HG03025 (cell line): ENCODE measurements at regions not wholly inside any gene's neighbourhood (a gene's known extent, or its start where the extent isn't known, plus 50 kb on each side); places are given as distances from the start of the nearest gene placed in this dataset.

ENCODE experiments used
- ATAC-seq: cut with Tn5 transposase; IDR thresholded peaks from one replicate; pipeline ENCODE4 v1.9.1; 2021; ENCODE audit warnings: mild to moderate bottlenecking, moderate library complexity; ENCODE audit not compliant: unreplicated experiment, low FRiP score

GRCh38 chr3:194215392-194215791, 79.4 kb downstream of the HES1 start:
- ATAC-seq: no peak

- no peak for ATAC-seq
Measured at GRCh38 chr3:194218646-194219453, 82.9 kb downstream of the HES1 start.

DNA sequence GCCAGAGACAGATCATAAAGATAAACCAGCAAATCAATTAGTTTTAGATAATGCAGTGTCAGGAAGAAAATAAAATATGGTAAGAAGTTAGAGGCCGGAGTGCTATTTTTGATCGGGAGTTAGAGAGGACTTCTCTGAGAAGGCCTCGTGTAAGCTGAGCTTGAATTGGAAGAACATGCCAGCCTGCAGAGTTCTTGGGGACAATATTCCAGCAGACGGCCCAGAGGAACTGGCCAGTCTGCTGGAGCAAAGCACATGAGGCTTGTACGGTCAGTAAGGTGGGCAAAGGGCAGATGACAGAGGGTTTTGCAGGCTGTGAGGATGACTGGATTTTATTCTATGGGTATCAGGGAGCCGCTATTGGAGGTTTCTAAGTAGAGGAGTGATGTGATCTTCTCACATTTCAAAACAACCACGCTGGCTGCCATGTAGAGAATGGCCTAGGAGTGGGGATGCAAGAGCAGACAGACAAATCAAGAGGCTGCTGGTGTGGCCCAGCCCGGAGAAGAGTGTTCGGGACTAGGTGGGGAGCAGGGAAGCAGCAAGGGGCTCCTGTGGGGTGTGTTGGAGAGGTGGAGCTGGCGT, 84.0 kb downstream of the HES1 start:
- no peak for ATAC-seq

DNA sequence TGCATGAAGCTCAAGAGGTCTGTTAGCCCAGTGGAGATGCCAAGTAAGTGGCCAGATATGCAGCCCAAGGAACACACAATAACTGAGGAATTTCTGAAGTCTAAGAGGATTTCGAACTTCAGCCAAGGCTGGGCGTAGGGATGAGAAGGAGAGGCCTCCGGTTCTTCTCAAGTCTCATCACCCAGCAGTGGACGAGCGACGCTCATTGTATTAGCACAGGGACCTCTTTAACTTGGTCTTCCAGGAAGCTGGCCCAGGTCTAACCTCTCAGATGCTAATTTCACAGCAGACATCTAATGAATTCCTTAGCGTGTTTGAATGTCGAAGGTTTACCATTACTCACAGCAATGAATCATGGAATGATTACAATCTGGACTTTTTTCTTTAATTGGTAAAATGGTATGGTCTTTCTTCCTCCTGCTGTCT, 85.0 kb downstream of the HES1 start:
- no peak for ATAC-seq

DNA sequence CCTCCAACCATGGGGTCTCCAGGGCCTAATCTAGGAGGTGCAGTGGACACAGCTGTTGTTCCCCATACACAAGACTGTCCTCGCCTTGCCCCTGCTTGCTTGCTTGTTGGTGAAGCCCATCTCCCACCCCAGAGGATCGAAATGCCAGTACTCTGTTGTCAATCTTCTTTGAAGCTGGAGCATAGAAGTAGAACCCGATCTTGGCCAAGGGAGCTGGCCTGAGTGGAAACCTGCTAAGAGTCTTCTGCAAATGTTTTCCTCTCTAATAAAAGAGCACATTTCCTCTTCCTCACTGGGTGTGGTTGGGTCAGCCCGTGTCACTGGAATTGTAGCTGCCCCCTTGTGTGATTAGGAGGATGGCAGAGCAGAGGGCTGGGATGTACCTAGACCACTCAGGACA, 85.4 kb downstream of the HES1 start:
- ATAC-seq: no peak

DNA sequence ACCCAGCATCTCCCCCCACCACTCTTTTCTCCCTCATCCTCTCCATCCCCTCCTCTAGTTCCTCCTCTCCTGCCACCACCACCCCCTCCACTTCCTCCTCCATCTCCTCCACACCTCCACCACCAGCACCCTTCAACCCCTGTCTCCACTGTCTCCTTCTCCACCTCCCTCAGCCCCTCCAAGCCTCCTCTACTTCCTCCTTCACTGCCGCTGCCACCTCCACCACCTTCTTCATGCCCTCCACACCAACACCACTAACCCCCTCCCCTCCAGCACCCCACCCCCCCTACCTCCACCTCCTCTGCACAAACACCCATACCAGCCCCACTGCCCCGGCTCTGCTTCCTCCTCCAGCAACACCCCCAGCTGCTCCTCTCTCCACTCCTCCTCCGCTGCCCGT, 88.0 kb downstream of the HES1 start:
- ATAC-seq: no peak

DNA sequence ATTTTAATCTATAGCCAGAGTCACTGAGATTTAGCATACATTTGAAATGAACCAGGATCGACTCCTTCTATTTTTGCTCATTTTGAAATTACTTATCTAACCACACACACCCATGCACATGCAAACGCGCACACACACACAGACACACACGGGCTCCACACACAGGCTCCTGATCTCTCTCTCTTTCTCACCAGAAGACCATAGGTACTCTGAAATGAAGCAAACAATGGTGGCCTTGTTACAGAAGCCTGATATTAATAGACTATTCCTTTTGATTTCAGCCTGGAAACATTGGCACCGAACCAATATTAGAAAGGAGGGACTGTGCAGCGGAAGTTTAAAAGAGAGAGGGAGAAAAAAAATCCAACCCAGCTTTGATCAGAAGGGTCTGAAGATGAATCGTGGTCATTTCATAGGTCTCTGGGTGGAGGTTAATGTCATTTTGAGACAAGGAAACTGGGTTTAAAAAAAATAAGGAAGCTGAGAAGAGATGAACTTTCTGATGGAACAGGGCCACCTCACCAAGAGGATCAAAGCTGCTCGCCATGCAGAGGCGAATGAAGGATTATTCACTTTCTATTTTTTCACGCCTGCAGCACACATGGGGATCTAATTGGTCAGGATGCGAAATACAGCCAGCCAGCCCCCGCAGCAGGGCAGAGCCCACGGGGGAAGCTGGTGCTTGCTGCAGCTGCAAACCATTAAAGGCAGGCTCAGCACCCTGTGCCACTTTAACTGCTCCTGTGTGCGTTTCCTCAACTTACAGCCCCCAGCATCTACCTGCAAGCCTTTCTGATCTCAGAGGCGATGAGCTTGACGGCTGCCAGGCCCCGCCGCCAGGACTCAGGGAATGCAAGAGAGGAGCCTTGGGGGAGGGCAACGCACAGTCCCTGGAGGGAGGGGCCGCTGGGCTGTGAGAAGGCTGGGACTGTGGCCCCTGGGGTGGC, 88.8 kb downstream of the HES1 start:
- ATAC-seq: no peak

DNA sequence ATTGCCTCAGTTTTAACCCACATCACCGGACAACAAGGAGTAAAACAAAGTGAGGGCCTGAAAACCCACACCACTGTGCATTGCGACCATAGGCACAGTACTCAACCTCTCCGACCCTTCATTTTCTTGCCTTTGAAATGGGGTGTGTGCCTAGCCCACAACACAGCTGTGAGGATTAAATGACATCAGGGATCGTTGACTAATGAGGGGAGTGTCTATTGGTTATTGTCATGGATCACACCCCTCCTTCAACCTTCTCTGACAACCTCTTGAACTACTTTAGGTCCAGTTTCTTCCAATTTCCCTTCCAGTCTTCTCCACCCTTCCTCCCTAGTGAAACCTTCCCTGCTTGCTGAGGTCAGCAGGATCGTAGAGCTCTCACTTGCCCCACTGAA, 89.5 kb downstream of the HES1 start:
- no peak for ATAC-seq

- no peak for ATAC-seq
Measured at GRCh38 chr3:194225988-194226663, 90.2 kb downstream of the HES1 start.

DNA sequence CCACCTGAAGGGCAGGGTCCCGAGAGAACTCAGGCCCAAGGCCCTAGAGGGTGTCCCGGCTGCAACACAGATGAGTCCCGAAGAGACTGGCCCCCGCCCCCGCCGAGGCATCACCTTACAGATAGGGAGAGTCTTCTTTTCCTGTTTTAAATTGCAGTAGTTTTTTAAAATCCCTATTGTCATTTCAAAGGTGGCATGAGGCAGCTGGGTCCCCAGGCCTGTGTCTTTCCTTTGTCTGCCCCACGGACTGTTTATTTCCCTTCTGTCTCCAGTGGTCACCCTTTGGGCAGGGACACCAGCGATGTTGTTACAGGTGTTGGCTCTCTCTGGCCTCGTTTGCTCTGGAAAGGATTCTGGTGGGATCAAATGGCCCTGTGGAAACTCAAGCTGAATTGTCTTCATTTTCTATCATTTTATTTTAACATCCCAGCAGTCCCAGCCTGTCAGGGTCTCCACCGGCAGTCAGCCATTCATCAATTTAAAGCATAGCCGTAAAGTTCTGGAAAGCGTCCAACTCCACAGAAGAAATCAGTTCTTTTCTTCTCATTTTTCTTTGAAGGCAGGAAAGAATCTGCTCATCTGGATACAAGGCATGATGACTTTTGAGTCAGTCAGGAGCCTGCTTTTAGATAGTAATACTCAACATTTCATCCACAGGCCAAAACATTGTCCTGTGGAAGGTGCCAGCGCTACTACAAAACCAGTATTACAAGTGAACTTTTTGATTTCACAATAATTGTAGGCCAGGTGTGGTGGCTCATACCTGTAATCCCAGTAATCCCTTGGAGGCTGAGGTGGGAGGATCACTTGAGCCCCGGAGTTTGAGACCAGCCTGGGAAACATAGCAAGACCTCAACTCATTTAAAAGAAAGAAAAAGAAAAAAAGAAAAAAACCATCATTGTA, 96.2 kb downstream of the HES1 start:
- ATAC-seq: no peak

GRCh38 chr3:194233150-194233549, 97.2 kb downstream of the HES1 start:
- no peak for ATAC-seq

GRCh38 chr3:194235160-194235559, 99.2 kb downstream of the HES1 start:
- no peak for ATAC-seq

- ATAC-seq: no peak
Measured at GRCh38 chr3:194237110-194237509, 101.2 kb downstream of the HES1 start.

GRCh38 chr3:194240766-194241165, 104.8 kb downstream of the HES1 start:
- ATAC-seq: no peak

- ATAC-seq: no peak
Measured at GRCh38 chr3:194243172-194243837, 107.4 kb downstream of the HES1 start.

DNA sequence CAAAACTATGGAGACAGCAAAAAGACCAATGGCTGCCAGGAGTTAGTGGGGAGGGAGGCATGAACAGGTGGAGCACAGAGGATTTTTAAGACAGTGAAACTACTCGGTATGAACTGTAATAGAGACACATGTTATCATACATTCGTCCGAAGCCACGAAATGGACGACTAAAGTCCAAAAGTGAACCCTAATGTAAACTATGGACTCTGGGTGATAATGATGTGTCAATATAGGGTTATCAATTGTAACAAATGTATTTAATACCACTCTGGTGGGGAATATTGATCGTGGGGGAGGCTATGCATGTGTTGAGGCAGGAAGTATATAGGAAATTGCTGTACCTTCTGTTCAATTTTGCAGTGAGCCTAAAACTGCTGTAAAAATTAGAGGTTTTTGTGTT, 107.0 kb downstream of the CPN2 start:
- ATAC-seq: no peak

GRCh38 chr3:194245474-194245873, 105.7 kb downstream of the CPN2 start:
- no peak for ATAC-seq

DNA sequence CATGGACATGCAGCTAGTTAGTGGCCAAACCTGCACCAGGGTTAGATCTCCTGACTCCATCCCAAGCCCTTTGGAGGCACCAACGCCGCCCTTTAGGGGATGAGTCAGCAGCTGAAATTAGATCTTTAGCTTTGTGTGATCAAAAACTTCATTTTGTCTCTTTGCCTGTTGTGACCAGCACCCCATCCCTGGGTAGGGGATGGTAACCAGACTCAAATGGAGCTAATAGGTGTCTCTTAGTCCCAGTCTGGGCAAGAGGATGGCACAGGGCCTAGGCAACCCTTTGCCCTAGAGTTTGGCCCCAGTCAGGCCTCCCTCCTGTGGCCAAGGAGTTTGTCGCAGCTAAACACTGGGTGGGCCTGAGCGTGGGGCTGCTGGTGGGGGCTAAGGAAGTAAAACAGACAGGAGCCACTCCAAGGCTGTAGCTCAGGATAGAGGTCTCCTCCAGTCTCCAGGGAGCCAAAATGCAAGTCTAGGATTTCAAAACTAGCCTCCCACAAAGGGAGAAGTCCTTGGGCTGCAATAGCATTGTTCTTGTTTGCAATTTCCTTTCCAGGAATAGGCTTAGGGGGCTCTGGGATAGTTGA, 105.1 kb downstream of the CPN2 start:
- no peak for ATAC-seq
